CD4-positive, alpha-beta T cell treated with Interleukin-15 for 1 hour (primary cell): ENCODE measurements at regions not wholly inside any gene's neighbourhood (a gene's known extent, or its start where the extent isn't known, plus 50 kb on each side); places are given as distances from the start of the nearest gene placed in this dataset.

Source experiments
- DNase-seq: peaks from one replicate; pipeline ENCODE4 v3.0.0-alpha.2; 2020

DNA sequence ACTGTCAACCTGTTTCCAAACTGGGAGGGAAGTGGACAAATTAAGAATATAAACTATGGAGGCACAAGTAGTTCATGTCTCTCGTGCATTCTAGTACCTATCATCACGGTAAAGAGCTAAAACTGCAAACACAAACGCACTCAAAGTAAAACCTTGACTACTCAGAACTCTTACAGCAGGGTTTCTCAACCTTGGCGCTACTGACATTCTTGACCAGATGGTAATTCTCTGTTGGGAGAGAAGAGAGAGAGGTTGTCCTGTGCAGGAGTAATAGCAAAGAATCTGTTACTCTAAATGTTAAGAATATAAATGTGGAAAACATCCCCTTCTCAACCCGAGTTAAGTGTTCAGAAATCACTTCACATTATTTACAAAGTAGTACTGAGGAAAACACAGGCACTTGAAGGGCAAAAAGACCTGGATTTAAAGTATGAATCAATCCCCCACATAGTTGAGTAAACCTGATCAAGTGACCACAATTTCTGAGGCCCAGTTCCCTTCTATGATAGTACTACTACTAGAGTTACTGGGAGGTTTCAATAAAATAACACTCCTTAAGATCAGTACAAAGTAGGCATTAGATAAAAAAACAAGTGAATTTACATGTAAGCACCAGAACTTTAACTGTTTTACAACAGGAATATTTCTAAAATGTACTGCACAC lies 73.1 kb upstream of the ARHGAP32 start:
- DNase-seq: no peak

DNA sequence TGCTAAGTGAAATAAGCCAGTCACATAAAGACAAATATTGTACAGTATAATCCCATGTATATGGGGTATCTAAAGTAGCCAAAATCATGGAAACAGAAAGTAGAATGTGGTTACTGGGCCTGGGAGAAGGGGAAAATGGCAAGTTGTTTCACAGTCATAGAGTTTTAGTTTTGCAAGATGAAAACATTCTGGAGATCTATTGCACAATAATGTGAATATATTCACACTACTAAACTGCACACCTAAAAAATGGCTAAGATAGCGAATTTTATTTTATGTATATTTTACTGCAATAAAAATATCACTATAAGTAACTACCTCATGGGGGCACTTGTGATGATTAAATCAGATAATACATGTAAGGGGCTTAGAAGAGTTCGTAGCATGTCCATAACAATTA lies 72.0 kb upstream of the ARHGAP32 start:
- DNase-seq: no peak

DNA sequence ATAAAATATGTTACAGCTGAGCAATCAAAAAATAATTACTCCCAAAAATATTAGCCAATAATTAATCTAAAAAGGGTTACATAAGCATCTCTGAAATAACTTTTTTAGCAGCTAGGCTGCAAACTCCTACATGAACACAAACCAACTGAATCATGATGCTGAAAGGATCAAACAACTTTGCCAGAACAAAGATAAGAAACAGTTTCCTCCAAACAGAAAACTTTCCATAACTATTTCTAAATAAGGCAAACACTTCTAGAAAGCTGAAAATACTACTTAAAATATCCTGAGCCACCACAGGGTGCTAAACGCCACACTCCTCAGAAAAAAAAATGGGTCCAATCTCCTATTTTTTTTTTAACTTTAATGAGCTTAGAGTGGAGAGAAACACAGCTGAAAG lies 68.6 kb upstream of the ARHGAP32 start:
- no peak for DNase-seq

DNA sequence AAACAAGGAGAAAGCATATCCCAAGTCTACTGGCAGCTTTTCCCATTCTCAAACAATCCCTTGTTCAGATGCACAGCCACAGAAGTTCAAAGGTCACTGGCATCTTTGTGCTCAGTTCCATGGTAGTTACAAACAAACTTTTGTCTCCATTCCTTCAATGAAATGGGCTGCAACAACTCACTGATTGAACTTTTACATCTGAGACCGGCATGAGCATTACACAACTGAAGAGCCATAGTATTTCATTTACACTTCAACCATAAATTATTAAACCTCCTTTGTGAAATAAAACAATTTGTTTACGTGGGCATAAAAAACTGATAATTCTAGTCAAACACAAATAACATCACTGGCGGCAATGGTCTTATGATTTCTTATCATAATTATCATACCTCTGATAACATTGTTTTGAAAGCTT lies 67.8 kb upstream of the ARHGAP32 start:
- DNase-seq: no peak

DNA sequence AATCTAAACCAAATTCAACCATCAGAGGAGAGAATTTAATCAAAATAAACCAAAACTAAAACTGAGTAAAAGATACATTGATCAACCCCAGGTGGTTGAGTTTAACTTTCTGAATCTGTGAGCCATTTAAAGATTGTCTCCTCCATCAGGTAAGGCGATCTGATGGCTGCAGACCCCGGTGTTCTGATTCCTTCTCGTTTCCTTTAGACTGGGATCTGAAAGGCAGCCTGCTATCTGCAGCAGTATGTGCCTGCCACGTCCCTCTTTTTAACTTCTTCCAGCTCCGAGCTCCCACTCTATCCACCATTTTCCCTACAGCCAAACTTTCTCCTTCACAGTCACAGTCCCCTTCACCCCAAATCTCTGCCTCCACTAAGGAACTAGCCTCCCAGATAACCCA lies 66.1 kb upstream of the ARHGAP32 start:
- DNase-seq: no peak

DNA sequence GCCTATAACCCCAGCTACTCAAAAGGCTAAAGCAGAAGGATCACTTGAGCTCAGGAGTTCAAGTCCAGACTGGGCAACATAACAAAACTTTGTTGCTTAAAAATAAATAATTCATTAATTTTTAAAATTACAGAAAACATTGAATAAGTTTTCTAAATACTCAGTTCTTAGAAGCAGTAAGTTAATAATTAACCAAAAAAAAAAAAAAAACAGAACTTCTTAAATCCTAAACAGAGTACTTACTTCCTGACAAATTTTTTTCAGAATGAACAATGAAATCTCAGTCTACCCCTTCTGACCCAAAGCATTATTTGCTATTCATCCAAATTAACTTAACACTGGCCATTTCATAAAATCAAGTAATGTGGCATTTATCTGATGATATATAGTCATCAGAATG lies 65.4 kb upstream of the ARHGAP32 start:
- no peak for DNase-seq

DNA sequence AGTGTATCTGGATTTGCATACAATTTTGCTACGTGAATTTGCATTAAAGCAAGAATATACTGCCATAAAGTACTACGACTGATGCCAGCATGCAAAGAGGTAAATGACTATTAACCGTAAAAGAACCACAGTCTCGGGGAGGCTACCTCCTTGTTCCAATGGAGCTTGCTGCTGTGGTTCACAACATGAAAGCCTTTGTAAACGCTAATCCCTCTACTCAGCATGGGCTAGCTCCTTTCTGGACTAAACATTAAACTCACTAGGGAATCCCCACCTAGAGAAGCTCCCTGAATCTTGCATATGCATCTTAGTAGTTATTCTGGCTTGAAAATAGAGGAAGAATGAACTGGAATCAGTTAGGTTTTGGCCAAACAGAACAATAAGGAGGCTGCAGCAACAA lies 60.5 kb upstream of the ARHGAP32 start:
- DNase-seq: no peak

DNA sequence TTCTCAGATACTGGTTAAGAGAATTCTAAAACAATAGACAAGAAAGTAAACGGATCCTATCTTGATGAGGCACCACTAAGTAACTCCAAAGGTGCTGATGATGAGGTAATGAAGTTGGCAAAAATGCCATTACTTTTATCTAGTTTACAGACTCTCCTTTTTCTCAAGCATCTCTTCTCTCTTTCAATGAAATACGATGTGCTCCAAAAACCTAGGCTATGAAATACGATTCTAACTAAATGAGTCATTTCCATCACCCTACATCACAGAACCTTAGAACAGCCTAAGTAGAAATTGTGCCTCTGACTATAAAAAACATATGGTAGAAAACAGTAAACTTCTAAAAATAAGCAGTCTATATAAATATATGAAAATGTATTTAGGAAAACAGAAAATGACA lies 58.9 kb upstream of the ARHGAP32 start:
- DNase-seq: no peak

DNA sequence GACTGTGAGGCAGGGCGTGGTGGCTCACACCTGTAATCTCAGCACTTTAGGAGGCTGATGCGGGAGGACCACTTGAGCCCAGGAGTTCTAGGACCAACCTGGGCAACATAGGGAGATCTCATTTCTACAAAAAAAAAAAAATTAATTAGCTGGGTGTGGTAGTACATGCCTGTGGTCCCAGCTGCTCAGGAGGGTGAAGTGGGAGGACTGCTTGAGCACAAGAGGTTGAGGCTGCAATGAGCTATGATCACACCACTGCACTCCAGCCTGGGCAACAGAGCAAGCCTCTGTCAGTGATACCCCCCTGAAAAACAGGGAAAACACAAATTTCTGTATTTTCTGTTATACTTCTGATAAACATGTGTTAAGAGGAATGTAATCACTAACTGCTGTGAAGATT lies 57.8 kb upstream of the ARHGAP32 start:
- no peak for DNase-seq

DNA sequence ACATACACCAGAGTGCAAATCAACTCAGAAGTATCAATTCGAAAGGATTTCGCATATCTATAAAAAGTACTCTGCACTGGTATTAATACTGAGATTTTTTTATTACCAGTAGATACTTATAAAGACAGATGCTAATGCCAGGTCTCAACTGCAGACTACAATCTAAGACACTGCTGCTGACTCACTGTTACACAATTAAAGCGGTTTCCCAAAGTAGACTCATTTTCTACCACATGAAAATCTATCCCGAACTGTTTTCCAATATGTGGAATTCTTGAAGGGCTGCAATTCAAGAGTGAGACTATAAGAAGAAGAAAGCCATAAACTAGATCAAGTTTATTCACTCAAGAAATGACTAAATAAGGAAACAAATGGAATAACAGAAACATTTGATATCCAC lies 57.2 kb upstream of the ARHGAP32 start:
- DNase-seq: no peak

DNA sequence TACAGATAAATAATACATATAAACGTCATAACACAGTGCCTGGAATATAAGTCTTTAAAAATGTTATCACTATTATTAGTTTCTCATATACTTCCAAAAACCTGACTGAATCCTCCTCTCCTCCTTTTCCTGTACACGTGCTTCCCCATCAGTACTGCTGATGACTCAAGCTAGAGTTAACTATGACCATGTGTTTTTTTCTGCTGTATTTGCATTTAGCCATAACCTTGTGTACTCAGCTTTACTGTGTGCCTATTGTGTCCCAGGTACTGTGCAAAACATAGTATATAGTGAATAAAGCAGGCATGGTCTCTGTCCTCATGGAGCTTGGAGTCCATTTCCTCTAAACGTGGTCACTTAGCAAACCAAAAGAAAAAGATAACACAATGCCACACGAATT lies 56.5 kb upstream of the ARHGAP32 start:
- DNase-seq: no peak

DNA sequence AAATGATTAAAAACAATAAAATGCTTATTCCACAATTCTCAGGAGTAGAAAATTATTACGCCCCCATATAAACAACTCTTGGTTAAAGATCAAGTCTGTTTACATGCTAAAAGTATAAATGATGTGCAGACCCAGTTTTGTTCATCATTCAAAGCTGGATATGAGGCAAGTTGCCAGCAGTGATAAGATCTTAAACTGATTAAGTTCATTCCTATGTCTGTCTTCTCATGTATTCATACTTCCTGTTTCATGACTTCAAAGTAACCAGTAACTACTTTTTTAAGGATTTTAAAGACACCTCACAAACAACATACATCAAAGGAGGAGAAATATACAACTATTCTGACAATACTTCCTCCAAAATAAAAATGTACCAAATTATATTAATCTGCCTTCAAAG lies 55.0 kb upstream of the ARHGAP32 start:
- DNase-seq: no peak

DNA sequence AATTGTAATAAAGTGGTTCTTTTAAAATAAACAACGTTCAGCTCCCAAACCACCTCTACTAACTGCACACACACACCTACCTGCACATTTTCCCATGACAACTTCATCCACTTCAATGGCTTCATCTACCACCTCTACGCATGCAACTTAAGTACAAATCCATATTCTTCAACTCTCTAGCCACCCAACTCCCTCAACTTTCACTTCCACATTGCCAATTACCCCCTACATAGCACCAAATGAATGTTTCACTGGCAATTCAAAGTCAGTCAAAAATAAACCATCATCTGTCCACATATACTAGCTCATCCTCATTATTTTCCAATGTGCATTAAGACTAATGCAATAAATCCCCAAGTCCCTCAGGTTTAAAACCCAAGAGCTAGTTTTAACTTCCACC lies 50.7 kb upstream of the ARHGAP32 start:
- no peak for DNase-seq
